ENCODE measurements at regions not wholly inside any gene's neighbourhood (a gene's known extent, or its start where the extent isn't known, plus 50 kb on each side); places are given as distances from the start of the nearest gene placed in this dataset.

DNA sequence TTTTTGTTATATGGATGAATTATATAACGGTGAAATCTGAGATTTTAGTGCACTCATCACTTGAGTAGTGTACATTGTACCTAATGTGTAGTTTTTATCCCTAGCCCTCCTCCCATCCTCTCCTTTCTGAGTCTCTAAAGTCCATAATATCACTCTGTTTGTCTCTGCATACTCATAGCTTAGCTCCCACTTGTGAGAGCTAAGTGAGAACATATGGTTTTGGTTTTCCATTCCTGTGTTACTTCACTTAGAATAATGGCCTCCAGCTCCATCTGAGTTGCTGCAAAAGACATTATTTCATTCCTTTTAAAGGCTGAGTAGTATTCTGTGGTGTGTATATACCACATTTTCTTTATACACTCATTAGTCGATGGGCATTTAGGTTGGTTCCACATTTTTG lies 94.0 kb downstream of the SLC10A2 start:
- ChIA-PET POLR2A (no interaction called here), CTCF (interaction anchor here (1.0 kb wide), 2 partner anchors 10 to 65 kb away, joined by 3 read pairs; no protein-coding TSS in a partner anchor)
- no peaks in the 10 kb centered on the region for H3K4me1 ChIP-seq (ENCODE audit: control insufficient read depth, insufficient read depth, low read length)
- H3K36me3 ChIP-seq (ENCODE audit: control insufficient read depth in 2 of 2, insufficient read depth in 1 of 2, low read length in 2 of 2) = no peaks in the 10 kb centered on the region
- TF ChIP-seq ZNF184 (tag by site-specific recombination; IDR thresholded peaks at IDR 0.05) (no peak), ZNF510 (tag by site-specific recombination; IDR thresholded peaks at IDR 0.05; ENCODE audit: insufficient replicate concordance) (no peak), ZNF202 (tag by site-specific recombination; IDR thresholded peaks at IDR 0.05; ENCODE audit: borderline replicate concordance) (no peak)
- TF ChIP-seq, protein P1, sequence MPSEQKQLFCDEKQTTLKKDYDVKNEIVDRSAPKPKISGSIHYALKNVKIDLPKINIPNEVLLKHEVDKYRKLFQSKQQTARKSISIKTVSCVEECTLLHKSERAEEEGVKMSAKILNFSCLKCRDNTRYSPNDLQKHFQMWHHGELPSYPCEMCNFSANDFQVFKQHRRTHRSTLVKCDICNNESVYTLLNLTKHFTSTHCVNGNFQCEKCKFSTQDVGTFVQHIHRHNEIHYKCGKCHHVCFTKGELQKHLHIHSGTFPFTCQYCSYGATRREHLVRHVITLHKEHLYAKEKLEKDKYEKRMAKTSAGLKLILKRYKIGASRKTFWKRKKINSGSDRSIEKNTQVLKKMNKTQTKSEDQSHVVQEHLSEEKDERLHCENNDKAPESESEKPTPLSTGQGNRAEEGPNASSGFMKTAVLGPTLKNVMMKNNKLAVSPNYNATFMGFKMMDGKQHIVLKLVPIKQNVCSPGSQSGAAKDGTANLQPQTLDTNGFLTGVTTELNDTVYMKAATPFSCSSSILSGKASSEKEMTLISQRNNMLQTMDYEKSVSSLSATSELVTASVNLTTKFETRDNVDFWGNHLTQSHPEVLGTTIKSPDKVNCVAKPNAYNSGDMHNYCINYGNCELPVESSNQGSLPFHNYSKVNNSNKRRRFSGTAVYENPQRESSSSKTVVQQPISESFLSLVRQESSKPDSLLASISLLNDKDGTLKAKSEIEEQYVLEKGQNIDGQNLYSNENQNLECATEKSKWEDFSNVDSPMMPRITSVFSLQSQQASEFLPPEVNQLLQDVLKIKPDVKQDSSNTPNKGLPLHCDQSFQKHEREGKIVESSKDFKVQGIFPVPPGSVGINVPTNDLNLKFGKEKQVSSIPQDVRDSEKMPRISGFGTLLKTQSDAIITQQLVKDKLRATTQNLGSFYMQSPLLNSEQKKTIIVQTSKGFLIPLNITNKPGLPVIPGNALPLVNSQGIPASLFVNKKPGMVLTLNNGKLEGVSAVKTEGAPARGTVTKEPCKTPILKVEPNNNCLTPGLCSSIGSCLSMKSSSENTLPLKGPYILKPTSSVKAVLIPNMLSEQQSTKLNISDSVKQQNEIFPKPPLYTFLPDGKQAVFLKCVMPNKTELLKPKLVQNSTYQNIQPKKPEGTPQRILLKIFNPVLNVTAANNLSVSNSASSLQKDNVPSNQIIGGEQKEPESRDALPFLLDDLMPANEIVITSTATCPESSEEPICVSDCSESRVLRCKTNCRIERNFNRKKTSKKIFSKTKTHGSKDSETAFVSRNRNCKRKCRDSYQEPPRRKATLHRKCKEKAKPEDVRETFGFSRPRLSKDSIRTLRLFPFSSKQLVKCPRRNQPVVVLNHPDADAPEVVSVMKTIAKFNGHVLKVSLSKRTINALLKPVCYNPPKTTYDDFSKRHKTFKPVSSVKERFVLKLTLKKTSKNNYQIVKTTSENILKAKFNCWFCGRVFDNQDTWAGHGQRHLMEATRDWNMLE (tag by site-specific recombination; conservative IDR thresholded peaks at IDR 0.05; ENCODE audit: low read depth) = no peak
- TF ChIP-seq, protein P2, sequence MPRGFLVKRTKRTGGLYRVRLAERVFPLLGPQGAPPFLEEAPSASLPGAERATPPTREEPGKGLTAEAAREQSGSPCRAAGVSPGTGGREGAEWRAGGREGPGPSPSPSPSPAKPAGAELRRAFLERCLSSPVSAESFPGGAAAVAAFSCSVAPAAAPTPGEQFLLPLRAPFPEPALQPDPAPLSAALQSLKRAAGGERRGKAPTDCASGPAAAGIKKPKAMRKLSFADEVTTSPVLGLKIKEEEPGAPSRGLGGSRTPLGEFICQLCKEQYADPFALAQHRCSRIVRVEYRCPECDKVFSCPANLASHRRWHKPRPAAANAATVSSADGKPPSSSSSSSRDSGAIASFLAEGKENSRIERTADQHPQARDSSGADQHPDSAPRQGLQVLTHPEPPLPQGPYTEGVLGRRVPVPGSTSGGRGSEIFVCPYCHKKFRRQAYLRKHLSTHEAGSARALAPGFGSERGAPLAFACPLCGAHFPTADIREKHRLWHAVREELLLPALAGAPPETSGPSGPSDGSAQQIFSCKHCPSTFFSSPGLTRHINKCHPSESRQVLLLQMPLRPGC (tag by site-specific recombination; IDR thresholded peaks at IDR 0.05) = no peak
- TF ChIP-seq, protein P3, sequence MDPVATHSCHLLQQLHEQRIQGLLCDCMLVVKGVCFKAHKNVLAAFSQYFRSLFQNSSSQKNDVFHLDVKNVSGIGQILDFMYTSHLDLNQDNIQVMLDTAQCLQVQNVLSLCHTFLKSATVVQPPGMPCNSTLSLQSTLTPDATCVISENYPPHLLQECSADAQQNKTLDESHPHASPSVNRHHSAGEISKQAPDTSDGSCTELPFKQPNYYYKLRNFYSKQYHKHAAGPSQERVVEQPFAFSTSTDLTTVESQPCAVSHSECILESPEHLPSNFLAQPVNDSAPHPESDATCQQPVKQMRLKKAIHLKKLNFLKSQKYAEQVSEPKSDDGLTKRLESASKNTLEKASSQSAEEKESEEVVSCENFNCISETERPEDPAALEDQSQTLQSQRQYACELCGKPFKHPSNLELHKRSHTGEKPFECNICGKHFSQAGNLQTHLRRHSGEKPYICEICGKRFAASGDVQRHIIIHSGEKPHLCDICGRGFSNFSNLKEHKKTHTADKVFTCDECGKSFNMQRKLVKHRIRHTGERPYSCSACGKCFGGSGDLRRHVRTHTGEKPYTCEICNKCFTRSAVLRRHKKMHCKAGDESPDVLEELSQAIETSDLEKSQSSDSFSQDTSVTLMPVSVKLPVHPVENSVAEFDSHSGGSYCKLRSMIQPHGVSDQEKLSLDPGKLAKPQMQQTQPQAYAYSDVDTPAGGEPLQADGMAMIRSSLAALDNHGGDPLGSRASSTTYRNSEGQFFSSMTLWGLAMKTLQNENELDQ (tag by site-specific recombination; IDR thresholded peaks at IDR 0.05; ENCODE audit: low read depth) = no peak
- H3K4me3 ChIP-seq (ENCODE audit: low read depth, low read length) = no peak overlapping the region
- no peaks in the 10 kb centered on the region for H3K9me3 ChIP-seq (ENCODE audit: control insufficient read depth, insufficient read depth, low read depth, low read length)
- no peak overlapping the region for H3K27ac ChIP-seq (ENCODE audit: extremely low read depth, low read depth, low read length)

DNA sequence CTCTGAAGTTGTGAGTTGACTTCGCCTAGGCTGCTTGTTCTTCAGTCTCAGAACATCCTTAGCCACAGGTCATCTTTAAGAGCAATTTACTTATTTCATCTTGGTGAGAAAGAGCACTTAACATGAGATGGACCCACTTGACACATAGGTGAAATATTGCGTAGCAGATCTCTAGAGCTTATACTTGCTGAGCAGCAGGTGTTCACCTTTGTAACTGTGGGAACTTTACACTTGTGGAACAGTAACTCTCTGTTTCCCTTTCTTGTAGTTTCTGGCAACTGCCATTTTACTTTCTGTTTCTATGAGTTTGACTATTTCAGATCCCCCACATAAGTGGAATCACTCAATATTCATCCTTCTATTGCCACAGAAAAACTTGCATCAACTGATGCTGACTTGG lies 95.7 kb downstream of the SLC10A2 start:
- POLR2A ChIA-PET = no interaction called here
- no peaks in the 10 kb centered on the region for H3K9me3 ChIP-seq (ENCODE audit: control insufficient read depth, insufficient read depth, low read depth, low read length)
- CTCF ChIA-PET = no interaction called here

More for the DNA sequence above, 95.7 kb downstream of the SLC10A2 start:
- Histone ChIP-seq H3K27ac (ENCODE audit: extremely low read depth, low read depth, low read length) (no peak overlapping the region), H3K4me3 (ENCODE audit: low read depth, low read length) (no peak overlapping the region), H3K36me3 (ENCODE audit: control insufficient read depth in 2 of 2, insufficient read depth in 1 of 2, low read length in 2 of 2) (no peaks in the 10 kb centered on the region), H3K4me1 (ENCODE audit: control insufficient read depth, insufficient read depth, low read length) (no peaks in the 10 kb centered on the region)
- TF ChIP-seq ZNF670 (tag by site-specific recombination; IDR thresholded peaks at IDR 0.05; ENCODE audit: low read depth) = no peak
- TF ChIP-seq ZNF114 (tag by site-specific recombination; IDR thresholded peaks at IDR 0.05) = no peak
- TF ChIP-seq, protein P4, sequence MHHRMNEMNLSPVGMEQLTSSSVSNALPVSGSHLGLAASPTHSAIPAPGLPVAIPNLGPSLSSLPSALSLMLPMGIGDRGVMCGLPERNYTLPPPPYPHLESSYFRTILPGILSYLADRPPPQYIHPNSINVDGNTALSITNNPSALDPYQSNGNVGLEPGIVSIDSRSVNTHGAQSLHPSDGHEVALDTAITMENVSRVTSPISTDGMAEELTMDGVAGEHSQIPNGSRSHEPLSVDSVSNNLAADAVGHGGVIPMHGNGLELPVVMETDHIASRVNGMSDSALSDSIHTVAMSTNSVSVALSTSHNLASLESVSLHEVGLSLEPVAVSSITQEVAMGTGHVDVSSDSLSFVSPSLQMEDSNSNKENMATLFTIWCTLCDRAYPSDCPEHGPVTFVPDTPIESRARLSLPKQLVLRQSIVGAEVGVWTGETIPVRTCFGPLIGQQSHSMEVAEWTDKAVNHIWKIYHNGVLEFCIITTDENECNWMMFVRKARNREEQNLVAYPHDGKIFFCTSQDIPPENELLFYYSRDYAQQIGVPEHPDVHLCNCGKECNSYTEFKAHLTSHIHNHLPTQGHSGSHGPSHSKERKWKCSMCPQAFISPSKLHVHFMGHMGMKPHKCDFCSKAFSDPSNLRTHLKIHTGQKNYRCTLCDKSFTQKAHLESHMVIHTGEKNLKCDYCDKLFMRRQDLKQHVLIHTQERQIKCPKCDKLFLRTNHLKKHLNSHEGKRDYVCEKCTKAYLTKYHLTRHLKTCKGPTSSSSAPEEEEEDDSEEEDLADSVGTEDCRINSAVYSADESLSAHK (tag by site-specific recombination; IDR thresholded peaks at IDR 0.05) = no peak
- TF ChIP-seq, protein P5, sequence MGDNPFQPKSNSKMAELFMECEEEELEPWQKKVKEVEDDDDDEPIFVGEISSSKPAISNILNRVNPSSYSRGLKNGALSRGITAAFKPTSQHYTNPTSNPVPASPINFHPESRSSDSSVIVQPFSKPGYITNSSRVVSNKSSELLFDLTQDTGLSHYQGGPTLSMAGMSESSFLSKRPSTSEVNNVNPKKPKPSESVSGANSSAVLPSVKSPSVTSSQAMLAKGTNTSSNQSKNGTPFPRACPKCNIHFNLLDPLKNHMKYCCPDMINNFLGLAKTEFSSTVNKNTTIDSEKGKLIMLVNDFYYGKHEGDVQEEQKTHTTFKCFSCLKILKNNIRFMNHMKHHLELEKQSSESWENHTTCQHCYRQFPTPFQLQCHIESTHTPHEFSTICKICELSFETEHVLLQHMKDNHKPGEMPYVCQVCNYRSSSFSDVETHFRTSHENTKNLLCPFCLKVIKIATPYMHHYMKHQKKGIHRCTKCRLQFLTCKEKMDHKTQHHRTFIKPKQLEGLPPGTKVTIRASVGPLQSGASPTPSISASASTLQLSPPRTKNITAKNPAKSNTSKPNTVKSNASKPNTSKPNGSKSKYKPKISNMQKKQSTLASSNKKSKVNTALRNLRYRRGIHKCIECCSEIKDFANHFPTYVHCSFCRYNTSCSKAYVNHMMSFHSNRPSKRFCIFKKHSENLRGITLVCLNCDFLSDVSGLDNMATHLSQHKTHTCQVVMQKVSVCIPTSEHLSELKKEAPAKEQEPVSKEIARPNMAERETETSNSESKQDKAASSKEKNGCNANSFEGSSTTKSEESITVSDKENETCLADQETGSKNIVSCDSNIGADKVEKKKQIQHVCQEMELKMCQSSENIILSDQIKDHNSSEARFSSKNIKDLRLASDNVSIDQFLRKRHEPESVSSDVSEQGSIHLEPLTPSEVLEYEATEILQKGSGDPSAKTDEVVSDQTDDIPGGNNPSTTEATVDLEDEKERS (tag by site-specific recombination; IDR thresholded peaks at IDR 0.05) = no peak

Data from HEK293 (cell line).